B cell (primary cell): ENCODE measurements at regions not wholly inside any gene's neighbourhood (a gene's known extent, or its start where the extent isn't known, plus 50 kb on each side); places are given as distances from the start of the nearest gene placed in this dataset.

Experiments used
- ATAC-seq: fragments of 200-7000 bp; cut with Tn5 transposase; one replicate; pipeline ENCODE4 v1.10.0; 2021; ENCODE audit warnings: low read depth, mild to moderate bottlenecking, moderate number of reproducible peaks, moderate library complexity
- CTCF ChIA-PET: fragments of 350-600 bp; sonication (Branson Sonifier 250); formaldehyde crosslinking; loops from one replicate; lab custom pipeline; 2021; ENCODE audit warnings: antibody characterized with exemption, inconsistent platforms; lab: Charles Lee
- POLR2A ChIA-PET: fragments of 350-600 bp; sonication (Branson Sonifier 250); formaldehyde crosslinking; loops from one replicate; lab custom pipeline; 2021; ENCODE audit warnings: antibody characterized with exemption; lab: Charles Lee
- DNase-seq: peaks from one replicate; pipeline ENCODE4 v3.0.0; 2013
- H2AFZ ChIP-seq: 2 replicates; pipeline ENCODE4 v1.6.1; 2012; ENCODE audit warnings: mild to moderate bottlenecking, low read depth, low read length; ENCODE audit not compliant: insufficient read depth, poor library complexity, severe bottlenecking
- H3K27ac ChIP-seq, 2 donors: 1 replicate in 1 of 2; 2 replicates in 1 of 2; pipeline ENCODE4 v1.5.1; 2012 to 2013; ENCODE audit warnings: low read length in 2 of 2, mild to moderate bottlenecking in 2 of 2, moderate library complexity in 1 of 2
- H3K27me3 ChIP-seq, 4 experiments: fragments of 200-600 bp in 1 of 4; sonication (generic) in 1 of 4; replicated peaks in 1 of 4; 1 replicate in 2 of 4; 2 replicates in 2 of 4; pipeline versions ENCODE4 v1.6.1 to v1.7.0; 2013 to 2016; ENCODE audit warnings: low read length in 3 of 4, mild to moderate bottlenecking in 2 of 4, mixed read lengths in 1 of 4, moderate library complexity in 1 of 4; ENCODE audit not compliant: insufficient read depth in 4 of 4, control insufficient read depth in 3 of 4; ENCODE audit errors: control extremely low read depth in 1 of 4
- H3K36me3 ChIP-seq, 2 experiments: replicated peaks in 1 of 2; 1 replicate in 1 of 2; 2 replicates in 1 of 2; pipeline versions ENCODE4 v1.6.1 to v1.7.1; 2013; ENCODE audit warnings: low read length in 1 of 2; ENCODE audit not compliant: insufficient read depth in 2 of 2, control insufficient read depth in 1 of 2; ENCODE audit errors: control extremely low read depth in 1 of 2, extremely low read depth in 1 of 2
- H3K4me1 ChIP-seq, 2 donors: fragments of 200-600 bp in 1 of 2; sonication (generic) in 1 of 2; 1 replicate in 1 of 2; 2 replicates in 1 of 2; pipeline versions ENCODE4 v1.5.1 to v1.6.1; 2013 to 2017; ENCODE audit warnings: low read length in 2 of 2; ENCODE audit not compliant: control insufficient read depth in 2 of 2, insufficient read depth in 2 of 2
- H3K4me2 ChIP-seq: replicated peaks from 2 replicates; pipeline ENCODE3; 2012; ENCODE audit warnings: mild to moderate bottlenecking, low read depth, low read length; ENCODE audit not compliant: poor library complexity, severe bottlenecking
- H3K4me3 ChIP-seq, 5 experiments: fragments of 200-600 bp in 1 of 5; sonication (generic) in 1 of 5; 1 replicate in 3 of 5; 2 replicates in 2 of 5; pipeline versions ENCODE4 v1.5.1 to v1.7.0; 2011 to 2016; ENCODE audit warnings: low read length in 4 of 5, mild to moderate bottlenecking in 4 of 5, low read depth in 2 of 5, control low read depth in 1 of 5, moderate library complexity in 1 of 5; ENCODE audit not compliant: insufficient read depth in 1 of 5; ENCODE audit errors: control extremely low read depth in 1 of 5, extremely low read depth in 1 of 5
- H3K79me2 ChIP-seq: fragments of 200-600 bp; sonication (generic); one replicate; pipeline ENCODE4 v1.6.0; 2016; ENCODE audit warnings: low read length; ENCODE audit not compliant: control insufficient read depth, insufficient read depth
- H3K9ac ChIP-seq: fragments of 200-600 bp; sonication (generic); 2 replicates; pipeline ENCODE4 v1.6.1; 2017; ENCODE audit warnings: mild to moderate bottlenecking, low read length, moderate library complexity
- H3K9me3 ChIP-seq, 3 donors: one replicate each; pipeline versions ENCODE4 v1.6.1 to v1.7.1; 2013; ENCODE audit warnings: low read length in 2 of 3; ENCODE audit not compliant: control insufficient read depth in 2 of 3, insufficient read depth in 1 of 3; ENCODE audit errors: control extremely low read depth in 1 of 3
- H4K20me1 ChIP-seq: 2 replicates; pipeline ENCODE4 v1.6.0; 2012; ENCODE audit warnings: mild to moderate bottlenecking, low read length; ENCODE audit not compliant: insufficient read depth, control insufficient read depth, poor library complexity, severe bottlenecking
- H3K27ac Mint-ChIP-seq: one replicate; pipeline ENCODE4 v1.8.0; 2021; ENCODE audit warnings: mixed read lengths
- H3K27me3 Mint-ChIP-seq: one replicate; pipeline ENCODE4 v1.8.0; 2021; ENCODE audit warnings: mixed read lengths
- H3K4me1 Mint-ChIP-seq: one replicate; pipeline ENCODE4 v1.8.0; 2021; ENCODE audit warnings: mixed read lengths
- H3K4me3 Mint-ChIP-seq: one replicate; pipeline ENCODE4 v1.8.0; 2021; ENCODE audit warnings: mixed read lengths
- H3K9me3 Mint-ChIP-seq: one replicate; pipeline ENCODE4 v1.8.0; 2022; ENCODE audit warnings: mixed read lengths; ENCODE audit not compliant: insufficient read depth
- CTCF ChIP-seq: fragments of 200-600 bp; IDR thresholded peaks from one replicate; pipeline ENCODE4 v1.8.0; 2022; ENCODE audit warnings: antibody characterized with exemption, mild to moderate bottlenecking
- EZH2 ChIP-seq: IDR thresholded peaks from 2 replicates; pipeline ENCODE4 v1.6.1; 2012; ENCODE audit warnings: borderline replicate concordance, low read depth, mild to moderate bottlenecking, moderate library complexity, low read length; ENCODE audit not compliant: insufficient read depth, poor library complexity, severe bottlenecking
- WGBS: methylation state at CpG from one replicate; pipeline ENCODE4 v1.1.5; 2013; ENCODE audit warnings: missing lambda C conversion rate; ENCODE audit not compliant: insufficient coverage; 5-methylcytosine and 5-hydroxymethylcytosine counted together
- intact Hi-C: fragments of 100-400 bp; cut with micrococcal nuclease; formaldehyde crosslinking; loops from one replicate; pipeline ENCODE4 v1.10.0; 2022

- Histone ChIP-seq H3K4me1 (no peaks in the 10 kb centered on the region), H3K9ac (no peak overlapping the region), H3K4me3 (no peak overlapping the region), H3K27ac (no peak overlapping the region), H3K4me2 (no peak overlapping the region), H3K27me3 (no peaks in the 10 kb centered on the region), H3K79me2 (no peaks in the 10 kb centered on the region), H4K20me1 (no peaks in the 10 kb centered on the region), H3K36me3 (no peaks in the 10 kb centered on the region), H3K9me3 (no peaks in the 10 kb centered on the region), H2AFZ (no peak overlapping the region)
- WGBS, result 95% methylated on average over 2 of the region's 2 CpGs
- no peaks in the 10 kb centered on the region for H3K27me3 Mint-ChIP-seq
- POLR2A ChIA-PET, result no interaction called here
- H3K9me3 Mint-ChIP-seq, result no peaks in the 10 kb centered on the region
- no peak overlapping the region for H3K27ac Mint-ChIP-seq
- intact Hi-C loops, result no loop called here
- DNase-seq (no peak), ATAC-seq (no peak)
- no peak overlapping the region for H3K4me3 Mint-ChIP-seq
- TF ChIP-seq CTCF (no peak), EZH2 (no peak)
- CTCF ChIA-PET, result no interaction called here
- H3K4me1 Mint-ChIP-seq, result no peaks in the 10 kb centered on the region
Measured at GRCh38 chr4:60019180-60019579, 1180.9 kb upstream of the ADGRL3 start.

- DNase-seq (no peak), ATAC-seq (no peak)
- Histone ChIP-seq H3K4me1 (no peaks in the 10 kb centered on the region), H3K27ac (no peak overlapping the region), H3K9ac (no peak overlapping the region), H2AFZ (no peak overlapping the region), H4K20me1 (no peaks in the 10 kb centered on the region), H3K4me2 (no peak overlapping the region), H3K36me3 (no peaks in the 10 kb centered on the region), H3K27me3 (no peaks in the 10 kb centered on the region), H3K4me3 (no peak overlapping the region), H3K79me2 (no peaks in the 10 kb centered on the region), H3K9me3 (no peaks in the 10 kb centered on the region)
- Mint-ChIP-seq H3K9me3 (no peaks in the 10 kb centered on the region), H3K4me3 (no peak overlapping the region), H3K27me3 (no peaks in the 10 kb centered on the region), H3K4me1 (no peaks in the 10 kb centered on the region), H3K27ac (no peak overlapping the region)
- WGBS, result no CpG with 5 or more reads among the region's 1 CpG
- intact Hi-C loops, result no loop called here
- CTCF ChIA-PET, result no interaction called here
- POLR2A ChIA-PET, result no interaction called here
- TF ChIP-seq CTCF (no peak), EZH2 (no peak)
Measured at GRCh38 chr4:60019946-60020345, 1180.2 kb upstream of the ADGRL3 start.
